HG03045 (cell line): ENCODE measurements at regions not wholly inside any gene's neighbourhood (a gene's known extent, or its start where the extent isn't known, plus 50 kb on each side); places are given as distances from the start of the nearest gene placed in this dataset.
"Not testable (repeated sequence)": the region's sequence is repeated elsewhere in the genome, so short reads cannot be mapped to it uniquely, and the experiment has no call there.

Source experiments
- ATAC-seq: cut with Tn5 transposase; IDR thresholded peaks from one replicate; pipeline ENCODE4 v1.9.1; 2021; ENCODE audit warnings: mild to moderate bottlenecking, moderate library complexity; ENCODE audit not compliant: unreplicated experiment

DNA sequence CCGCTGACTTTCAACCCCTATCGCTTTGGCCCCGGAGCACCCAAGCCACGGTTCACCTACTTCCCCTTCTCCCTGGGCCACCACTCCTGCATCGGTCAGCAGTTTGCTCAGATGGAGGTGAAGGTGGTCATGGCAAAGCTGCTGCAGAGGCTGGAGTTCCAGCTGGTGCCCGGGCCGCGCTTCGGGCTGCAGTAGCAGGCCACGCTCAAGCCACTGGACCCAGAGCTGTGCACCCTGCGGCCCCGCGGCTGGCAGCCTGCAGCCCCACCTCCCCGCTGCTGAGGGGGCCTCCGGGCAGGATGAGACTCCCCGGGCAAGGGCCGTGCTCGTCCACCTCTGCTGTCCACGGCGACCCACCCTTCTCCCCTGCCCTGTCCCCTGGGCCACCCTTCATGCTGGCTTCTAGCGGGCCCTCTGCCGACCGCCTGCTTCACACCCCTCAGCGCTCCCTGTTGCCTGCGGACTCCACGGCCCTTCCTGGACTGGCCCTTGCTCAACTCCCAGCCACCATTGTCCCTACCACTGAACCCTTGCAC lies 92.2 kb upstream of the TRABD2B start:
- ATAC-seq: no peak

DNA sequence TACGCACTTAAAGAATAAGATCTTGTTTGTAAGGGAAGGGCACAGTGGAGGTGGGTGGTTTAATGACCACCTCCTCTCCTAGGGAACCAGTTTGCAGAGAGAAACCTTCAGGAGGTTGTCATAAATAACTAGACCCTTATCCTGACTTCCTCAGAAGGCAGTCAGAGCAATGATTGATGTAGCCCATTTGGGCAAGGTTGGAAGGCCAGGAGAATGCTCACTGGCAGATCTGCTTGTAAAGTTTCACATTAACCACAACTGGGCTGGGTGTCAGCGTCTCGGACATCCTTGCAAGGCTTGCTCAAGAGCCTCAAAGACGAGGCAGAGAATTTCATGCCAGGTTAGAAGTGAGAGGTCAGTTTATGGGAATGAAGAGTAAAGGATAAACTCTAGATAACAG lies 87.6 kb upstream of the TRABD2B start:
- no peak for ATAC-seq

DNA sequence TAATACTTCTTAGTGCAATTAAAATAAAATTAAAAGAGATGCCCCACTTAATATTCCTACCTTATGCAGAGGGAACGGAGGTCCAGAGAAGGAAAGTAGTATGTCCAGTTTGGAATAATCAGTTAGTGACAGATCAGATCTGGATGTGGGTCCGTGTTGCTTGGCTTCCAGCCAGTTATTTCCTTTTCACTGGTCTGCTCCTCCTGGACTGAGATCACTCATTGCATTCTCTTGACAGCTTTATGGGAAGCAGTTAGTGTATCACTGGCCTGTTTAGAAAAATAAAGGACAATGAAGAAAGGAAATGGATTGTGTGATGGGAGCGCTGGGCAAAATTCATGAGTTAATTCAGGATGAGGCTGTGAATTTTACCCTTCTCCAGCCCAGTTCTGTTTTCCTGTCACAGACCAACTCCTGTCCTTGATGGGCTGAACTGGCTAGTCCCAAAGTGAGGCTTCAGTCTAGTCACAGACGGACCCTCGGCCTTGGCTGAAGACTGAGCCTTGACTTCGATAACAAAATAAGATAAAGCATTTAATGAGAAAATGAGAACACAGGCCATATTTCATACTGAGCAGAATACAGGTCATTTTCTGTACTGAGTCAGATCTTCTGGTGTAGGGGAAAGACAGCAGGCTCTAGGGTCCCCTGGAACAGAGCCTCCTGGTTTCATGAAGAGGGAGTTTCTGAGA lies 85.2 kb upstream of the TRABD2B start:
- no peak for ATAC-seq

DNA sequence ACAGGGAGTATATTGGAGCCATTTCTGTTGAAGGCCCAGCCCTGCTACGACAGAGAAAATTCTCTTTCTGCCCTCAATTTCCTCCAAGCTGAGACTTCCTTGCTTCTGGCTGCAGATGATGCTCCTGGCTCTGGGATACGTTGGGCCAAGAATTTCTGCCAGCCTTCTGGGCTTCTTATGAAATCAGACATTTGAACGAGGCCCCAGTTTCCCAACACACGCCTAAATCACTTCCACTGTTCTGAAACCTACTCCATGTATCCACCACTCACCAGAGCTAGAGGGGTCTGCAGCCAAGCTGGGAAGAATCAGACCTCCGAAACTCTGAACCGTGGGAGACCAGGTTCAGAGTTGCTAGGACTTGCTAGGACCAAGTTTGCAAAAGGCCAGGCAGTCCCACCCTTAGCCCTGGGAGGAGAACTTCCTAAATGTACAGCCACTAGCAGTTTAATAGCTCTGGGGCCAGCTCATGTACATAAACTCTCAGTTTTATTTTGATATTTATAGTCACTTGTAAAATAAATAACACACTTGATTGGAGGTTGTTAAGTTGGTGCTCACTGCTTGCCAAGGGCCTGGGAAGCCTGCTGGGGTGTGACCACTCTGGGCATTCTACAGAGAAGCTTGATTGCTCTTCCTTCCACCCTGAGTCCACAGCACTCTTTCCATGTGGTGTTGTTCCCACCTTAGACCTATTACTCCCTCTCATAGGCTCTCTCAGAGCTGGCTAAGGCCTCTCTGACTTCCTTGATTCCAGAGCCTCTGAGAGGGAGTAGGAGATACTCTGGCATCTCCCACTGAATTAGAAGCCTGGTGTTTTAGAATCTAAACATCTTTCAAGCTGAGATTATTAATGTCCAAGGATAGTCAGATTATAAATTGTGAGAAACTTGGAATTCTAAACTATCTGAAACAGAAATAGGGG lies 83.4 kb upstream of the TRABD2B start:
- no peak for ATAC-seq

DNA sequence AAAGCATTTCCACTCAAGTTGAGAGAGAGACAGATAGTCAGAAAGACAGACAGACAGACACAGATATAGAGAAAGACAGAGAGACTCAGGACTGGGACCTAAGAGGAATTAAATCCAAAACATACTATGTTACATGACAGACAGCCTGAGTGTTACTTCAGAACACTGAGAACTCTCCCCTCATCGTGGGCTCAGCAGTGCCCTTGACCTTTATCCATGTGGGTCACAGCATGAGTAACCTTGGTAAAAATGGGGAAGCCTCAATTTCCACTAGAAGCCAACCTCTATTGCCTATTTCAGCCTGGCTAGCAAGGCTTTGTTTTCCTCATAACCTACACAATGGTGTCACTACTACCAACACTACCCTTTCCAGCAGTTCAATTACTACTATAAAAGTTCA lies 81.9 kb upstream of the TRABD2B start:
- ATAC-seq: no peak

DNA sequence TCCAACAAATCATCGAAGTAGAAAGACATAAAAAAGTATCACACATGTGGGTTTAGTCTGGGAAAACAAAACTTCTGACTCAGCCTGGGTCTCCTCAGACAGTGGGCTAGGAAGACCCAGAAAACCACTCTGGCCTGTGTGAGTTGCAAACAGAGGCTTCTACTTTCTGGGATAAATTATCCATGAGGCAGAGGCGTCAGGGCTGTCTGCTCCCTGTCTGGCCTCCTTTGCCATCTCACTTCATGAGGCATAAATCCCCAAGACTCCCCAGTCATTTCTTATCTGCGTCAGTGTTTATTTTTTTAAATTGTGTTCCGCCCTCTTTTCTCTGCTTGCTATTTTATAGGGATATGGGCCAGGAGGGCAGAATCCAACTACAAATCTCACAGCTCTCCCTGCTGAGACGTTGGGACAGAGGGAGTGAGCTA lies 80.6 kb upstream of the TRABD2B start:
- ATAC-seq: no peak

DNA sequence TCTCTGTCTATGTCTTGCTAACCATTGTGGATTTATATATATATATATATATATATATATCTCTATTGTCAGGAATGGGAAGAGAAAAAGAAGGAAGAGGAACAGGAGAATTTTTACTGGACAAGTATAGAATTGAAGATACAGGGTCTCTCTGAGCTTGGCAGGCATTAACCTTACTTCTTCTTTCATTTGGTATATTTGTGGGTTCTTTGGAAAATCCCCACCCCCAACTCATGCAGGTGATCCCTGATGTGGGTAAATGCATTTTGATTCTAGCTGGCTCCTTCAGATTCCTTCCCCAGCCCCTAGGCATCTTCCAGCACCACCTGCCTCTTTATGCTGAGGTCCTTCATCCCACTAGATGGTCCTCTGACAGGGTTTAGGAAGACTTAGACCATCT lies 78.8 kb upstream of the TRABD2B start:
- no peak for ATAC-seq

GRCh38 chr1:48073798-48074530 lies 76.8 kb upstream of the TRABD2B start:
- no peak for ATAC-seq

DNA sequence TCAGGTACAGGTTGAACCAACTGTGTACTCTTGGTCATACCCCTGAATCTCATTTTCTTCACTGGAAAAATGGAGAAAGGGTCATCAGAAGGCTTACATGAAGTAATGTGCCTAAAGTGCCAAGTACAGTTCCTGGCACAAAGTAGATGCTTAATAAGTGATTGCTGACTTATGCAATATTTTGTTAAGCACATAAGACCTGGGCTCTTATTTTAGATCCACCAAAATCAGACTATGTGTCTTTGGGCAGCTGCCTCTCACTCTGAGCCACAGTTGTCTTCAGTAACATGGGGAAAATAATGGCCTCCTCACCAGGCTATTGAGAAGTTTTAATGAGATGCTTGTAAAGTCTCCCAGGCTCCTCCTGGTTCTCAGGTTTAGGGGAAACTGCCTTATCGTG lies 74.3 kb upstream of the TRABD2B start:
- ATAC-seq: no peak

GRCh38 chr1:48070396-48070750 lies 73.2 kb upstream of the TRABD2B start:
- ATAC-seq: no peak

GRCh38 chr1:48069662-48070395 lies 72.6 kb upstream of the TRABD2B start:
- ATAC-seq: no peak

- ATAC-seq: no peak
These were observed 71.0 kb upstream of the TRABD2B start for GRCh38 chr1:48068206-48068605.

- ATAC-seq: no peak
These were observed 69.8 kb upstream of the TRABD2B start for GRCh38 chr1:48066936-48067335.

- ATAC-seq: not testable (repeated sequence)
These were observed 67.5 kb upstream of the TRABD2B start for GRCh38 chr1:48064693-48065092.

DNA sequence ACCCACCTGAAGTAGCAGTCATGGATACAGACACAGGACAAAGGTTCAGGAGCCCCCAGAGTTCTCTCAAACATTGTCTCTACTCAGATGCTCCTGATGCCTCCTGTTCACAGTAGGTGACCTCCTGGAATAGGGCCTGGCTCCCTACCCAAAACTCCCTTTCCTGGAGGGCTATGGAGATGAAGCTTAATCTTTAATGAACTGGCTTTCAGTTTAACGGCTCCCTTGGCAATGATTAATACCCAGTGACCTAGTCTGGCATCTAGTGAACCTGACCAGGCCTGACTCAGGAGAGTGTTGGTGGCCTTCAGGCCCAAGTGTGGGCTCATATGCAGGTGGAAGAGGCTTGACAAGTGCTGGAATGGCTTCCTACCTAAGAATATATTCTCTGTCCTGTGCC lies 65.2 kb upstream of the TRABD2B start:
- no peak for ATAC-seq

DNA sequence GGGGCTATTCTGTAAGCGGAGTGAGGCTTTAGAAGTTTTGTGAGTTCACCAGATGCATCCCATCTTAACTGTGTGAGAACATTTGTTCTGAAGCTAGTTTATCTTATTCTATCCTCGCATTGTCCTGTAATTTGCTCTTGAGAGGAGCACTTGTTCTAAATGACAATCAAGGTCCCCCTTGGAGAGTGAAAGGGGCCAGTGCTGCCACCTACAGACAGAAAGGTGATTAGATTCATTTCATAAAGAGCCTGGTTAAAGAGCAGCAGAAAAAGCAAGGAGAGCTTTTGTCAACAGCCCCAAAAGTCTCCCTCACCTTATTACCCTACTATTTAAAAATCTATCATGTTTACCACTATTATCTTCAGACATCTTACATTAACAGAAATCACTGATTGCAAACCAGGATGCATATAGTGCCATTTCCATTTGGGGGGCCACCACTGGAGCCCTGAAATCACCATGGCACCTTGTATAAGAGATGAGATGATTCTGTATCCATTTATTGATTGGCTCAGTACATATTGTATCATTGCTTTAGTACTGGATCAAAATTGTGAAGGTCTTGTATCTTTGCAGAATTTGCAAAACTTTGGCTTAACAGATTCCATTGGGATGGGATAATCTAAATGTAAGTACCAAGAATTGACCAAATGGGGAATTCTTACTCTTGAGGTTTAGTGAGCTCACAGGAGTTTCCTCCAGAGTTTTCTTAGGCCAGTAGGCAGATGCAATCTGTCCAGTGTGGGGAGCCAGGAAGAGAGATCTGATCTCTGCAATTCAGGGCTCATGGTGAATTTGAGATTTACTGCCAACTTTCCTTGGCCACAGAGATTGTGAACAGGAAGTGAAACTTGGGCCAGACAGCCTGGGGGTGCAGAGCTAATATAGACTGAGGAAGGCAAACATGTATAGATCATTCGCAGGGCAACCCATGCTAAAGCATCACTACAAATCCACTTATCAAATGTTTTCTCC lies 64.3 kb upstream of the TRABD2B start:
- ATAC-seq: peak; percentile 47

DNA sequence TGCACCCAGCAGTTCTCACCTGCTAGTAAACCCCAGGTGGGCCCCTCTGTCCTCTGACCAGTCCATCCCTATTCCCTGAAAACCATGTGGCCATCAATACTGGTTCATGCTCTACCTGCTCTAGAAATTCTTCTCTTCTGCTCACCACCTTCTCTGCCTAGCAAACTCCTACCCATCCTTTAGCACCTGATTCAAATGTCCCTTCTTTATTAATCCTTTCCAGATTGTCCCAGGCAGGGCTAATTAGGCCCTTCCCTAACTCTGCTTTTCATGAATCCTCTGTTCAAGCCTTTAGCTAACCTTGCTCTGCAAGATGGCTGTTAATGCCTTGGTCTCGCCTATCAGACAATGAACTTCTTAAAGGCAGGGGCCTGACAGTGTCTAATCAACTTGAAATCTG lies 62.1 kb upstream of the TRABD2B start:
- ATAC-seq: no peak

DNA sequence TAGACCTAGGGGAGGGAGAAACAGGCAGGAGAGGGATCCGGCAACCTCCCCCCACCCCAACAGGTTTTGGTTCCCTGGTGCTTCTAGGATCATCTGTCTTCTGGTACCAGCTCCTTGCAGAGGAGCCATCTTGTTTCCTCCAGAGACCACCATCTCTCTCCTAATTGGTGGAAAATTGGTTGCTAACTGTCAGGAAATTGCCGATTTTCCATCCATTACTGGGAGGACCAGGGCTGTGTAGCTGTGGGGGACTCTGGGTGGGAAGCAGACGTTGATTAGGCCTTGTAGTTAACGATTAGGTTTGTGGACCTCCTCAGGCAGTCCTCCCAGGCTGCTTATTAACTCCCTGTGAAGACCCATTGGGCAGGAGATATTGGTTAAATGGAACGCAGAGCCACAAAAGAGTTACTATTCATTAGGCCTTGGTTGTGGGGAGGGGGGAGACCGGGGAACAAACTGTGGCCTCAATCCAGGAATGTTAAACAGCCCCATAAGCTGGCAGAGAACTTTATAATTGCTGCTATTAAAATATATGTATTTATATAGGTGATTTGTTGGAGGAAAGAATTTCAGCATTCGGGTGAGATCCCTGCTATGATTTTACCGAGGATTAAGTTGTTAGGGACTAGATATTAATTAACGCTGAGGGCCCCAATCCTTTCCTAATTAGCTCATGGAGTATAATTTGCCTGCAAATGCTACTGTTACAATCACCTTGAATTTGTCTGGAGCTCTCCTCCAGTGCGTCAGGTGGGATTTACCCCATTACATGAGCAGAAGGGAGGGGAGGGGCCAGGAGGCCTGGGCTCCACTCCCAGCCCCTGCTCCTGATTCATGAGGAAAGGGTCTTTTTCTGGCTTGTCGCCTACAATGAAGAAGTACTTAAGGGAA lies 61.2 kb upstream of the TRABD2B start:
- ATAC-seq: no peak

DNA sequence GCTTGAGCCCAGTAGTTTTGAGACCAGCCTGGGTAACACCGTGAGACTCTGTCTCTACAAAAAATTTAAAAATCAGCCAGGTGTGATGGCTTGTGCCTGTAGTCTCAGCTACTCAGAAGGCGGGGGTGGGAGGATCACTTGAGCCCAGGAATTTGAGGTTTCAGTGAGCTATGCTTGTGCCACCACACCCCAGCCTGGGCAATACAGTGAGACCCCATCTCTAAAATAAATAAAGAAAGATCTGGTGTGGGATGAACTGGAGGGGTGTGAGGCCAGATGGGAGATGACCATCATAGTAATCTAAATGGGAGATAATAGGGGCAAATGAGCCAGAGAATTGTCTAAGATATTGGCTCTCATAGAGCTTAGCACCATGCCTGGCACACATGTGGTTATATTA lies 60.1 kb upstream of the TRABD2B start:
- ATAC-seq: no peak
